ENCODE measurements at regions not wholly inside any gene's neighbourhood (a gene's known extent, or its start where the extent isn't known, plus 50 kb on each side); places are given as distances from the start of the nearest gene placed in this dataset.

GRCh38 chr14:39851202-39851601 is 419.0 kb upstream of the FBXO33 start:
- H3K4me3 ChIP-seq (ENCODE audit: low read length) = no peak overlapping the region
- no peak for DNase-seq (ENCODE audit: low read depth, low spot score)

GRCh38 chr14:39847852-39848251 is 415.6 kb upstream of the FBXO33 start:
- no peak overlapping the region for H3K4me3 ChIP-seq (ENCODE audit: low read length)
- no peak for DNase-seq (ENCODE audit: low read depth, low spot score)

- no peak overlapping the region for H3K4me3 ChIP-seq (ENCODE audit: low read length)
- DNase-seq (ENCODE audit: low read depth, low spot score) = no peak
Measured at GRCh38 chr14:39847194-39847593, 415.0 kb upstream of the FBXO33 start.

- H3K4me3 ChIP-seq (ENCODE audit: low read length) = no peak overlapping the region
- no peak for DNase-seq (ENCODE audit: low read depth, low spot score)
Measured at GRCh38 chr14:39843881-39844280, 411.6 kb upstream of the FBXO33 start.

- DNase-seq (ENCODE audit: low read depth, low spot score) = no peak
- no peak overlapping the region for H3K4me3 ChIP-seq (ENCODE audit: low read length)
Measured at GRCh38 chr14:39841088-39841487, 408.9 kb upstream of the FBXO33 start.

GRCh38 chr14:39827901-39828655 is 395.8 kb upstream of the FBXO33 start:
- no peak for DNase-seq (ENCODE audit: low read depth, low spot score)
- no peak overlapping the region for H3K4me3 ChIP-seq (ENCODE audit: low read length)

GRCh38 chr14:39812532-39813320 is 380.5 kb upstream of the FBXO33 start:
- DNase-seq (ENCODE audit: low read depth, low spot score) = no peak
- no peak overlapping the region for H3K4me3 ChIP-seq (ENCODE audit: low read length)

- no peak overlapping the region for H3K4me3 ChIP-seq (ENCODE audit: low read length)
- DNase-seq (ENCODE audit: low read depth, low spot score) = no peak
Measured at GRCh38 chr14:39807271-39807670, 375.0 kb upstream of the FBXO33 start.

GRCh38 chr14:39784461-39784860 is 352.2 kb upstream of the FBXO33 start:
- DNase-seq (ENCODE audit: low read depth, low spot score) = no peak
- H3K4me3 ChIP-seq (ENCODE audit: low read length) = no peak overlapping the region

- no peak for DNase-seq (ENCODE audit: low read depth, low spot score)
- no peak overlapping the region for H3K4me3 ChIP-seq (ENCODE audit: low read length)
Measured at GRCh38 chr14:39781466-39781865, 349.2 kb upstream of the FBXO33 start.

GRCh38 chr14:39773387-39774126 is 341.3 kb upstream of the FBXO33 start:
- peak; percentile 25 for DNase-seq (ENCODE audit: low read depth, low spot score)
- H3K4me3 ChIP-seq (ENCODE audit: low read length) = no peak overlapping the region

GRCh38 chr14:39772627-39773026 is 340.4 kb upstream of the FBXO33 start:
- H3K4me3 ChIP-seq (ENCODE audit: low read length) = no peak overlapping the region
- DNase-seq (ENCODE audit: low read depth, low spot score) = no peak

- no peak for DNase-seq (ENCODE audit: low read depth, low spot score)
- H3K4me3 ChIP-seq (ENCODE audit: low read length) = no peak overlapping the region
Measured at GRCh38 chr14:39768589-39768988, 336.4 kb upstream of the FBXO33 start.

- H3K4me3 ChIP-seq (ENCODE audit: low read length) = no peak overlapping the region
- no peak for DNase-seq (ENCODE audit: low read depth, low spot score)
Measured at GRCh38 chr14:39766397-39767000, 334.3 kb upstream of the FBXO33 start.

GRCh38 chr14:39765676-39766075 is 333.4 kb upstream of the FBXO33 start:
- DNase-seq (ENCODE audit: low read depth, low spot score) = no peak
- H3K4me3 ChIP-seq (ENCODE audit: low read length) = no peak overlapping the region

- H3K4me3 ChIP-seq (ENCODE audit: low read length) = no peak overlapping the region
- no peak for DNase-seq (ENCODE audit: low read depth, low spot score)
Measured at GRCh38 chr14:39763402-39763890, 331.2 kb upstream of the FBXO33 start.

GRCh38 chr14:39762576-39763401 is 330.6 kb upstream of the FBXO33 start:
- H3K4me3 ChIP-seq (ENCODE audit: low read length) = no peak overlapping the region
- DNase-seq (ENCODE audit: low read depth, low spot score) = peak; percentile 42

- DNase-seq (ENCODE audit: low read depth, low spot score) = no peak
Measured at GRCh38 chr14:39755269-39755878, 323.1 kb upstream of the FBXO33 start.

More at GRCh38 chr14:39755269-39755878, 323.1 kb upstream of the FBXO33 start:
- H3K4me3 ChIP-seq (ENCODE audit: low read length) = no peak overlapping the region
